ENCODE measurements at regions not wholly inside any gene's neighbourhood (a gene's known extent, or its start where the extent isn't known, plus 50 kb on each side); places are given as distances from the start of the nearest gene placed in this dataset. TPM values are rescaled to one million over a fixed set of nuclear protein-coding genes. Genes with fewer than 3 reads are reported as not detected.

- DNase-seq (ENCODE audit: low read depth in 2 of 3, low spot score in 2 of 3): no peak
Measured at GRCh38 chr22:47230251-47230650, 467.8 kb downstream of the TBC1D22A start.

- DNase-seq (ENCODE audit: low read depth in 2 of 3, low spot score in 2 of 3): no peak
Measured at GRCh38 chr22:47228767-47229166, 466.3 kb downstream of the TBC1D22A start.

DNA sequence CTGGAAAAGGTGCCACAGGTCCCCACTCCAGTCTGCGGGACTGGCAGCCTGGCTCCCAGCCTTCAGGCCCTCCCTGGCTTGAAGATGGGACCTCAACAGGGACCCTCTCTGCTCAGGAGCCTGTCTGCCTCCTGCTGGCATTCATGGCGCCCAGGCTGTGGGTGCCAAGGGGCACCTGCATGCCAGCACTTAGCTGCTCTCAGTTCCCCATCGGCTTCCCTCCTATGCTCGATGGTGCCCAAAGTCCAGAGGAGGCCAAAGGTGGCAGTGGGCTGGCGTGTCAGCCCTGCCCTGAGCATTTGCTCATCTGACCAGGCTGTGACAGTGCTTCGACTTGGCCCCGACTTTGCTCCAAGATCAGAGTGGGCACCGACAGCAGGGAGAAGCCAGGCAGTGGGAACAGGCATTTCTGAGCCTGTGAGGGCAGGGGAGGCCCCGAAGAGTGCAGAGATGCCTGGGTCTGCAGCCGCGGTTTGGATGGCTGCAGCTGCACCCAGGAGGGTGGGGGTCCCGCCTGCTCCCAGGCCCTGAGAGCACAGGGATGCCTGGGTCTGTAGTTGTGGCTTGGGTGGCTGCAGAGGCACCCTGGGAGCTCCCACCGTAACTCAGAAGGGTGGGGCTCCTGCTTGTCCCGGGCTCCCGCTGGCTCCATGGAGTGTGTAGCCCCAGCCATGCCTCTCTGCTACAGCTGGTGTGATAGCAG lies 463.6 kb downstream of the TBC1D22A start:
- no peak for DNase-seq (ENCODE audit: low read depth in 2 of 3, low spot score in 2 of 3)

- DNase-seq (ENCODE audit: low read depth in 2 of 3, low spot score in 2 of 3): no peak
Measured at GRCh38 chr22:47225080-47225930, 462.9 kb downstream of the TBC1D22A start.

Small RNA genes in the stretch of these regions (small RNA-seq; reads per million reads assigned to genes)
- not detected for gene MIR3201
- 2.2 reads per million, percentile 70 among the genes with 10 or more reads in this experiment for gene MIR3667
- gene MIR4535: not detected

Measured in hematopoietic multipotent progenitor cell (in vitro differentiated cells).